Hematopoietic multipotent progenitor cell treated with erythropoietin and hydrocortisone succinate and interleukin-3 and kit ligand, for 17 days (in vitro differentiated cells): ENCODE measurements at regions not wholly inside any gene's neighbourhood (a gene's known extent, or its start where the extent isn't known, plus 50 kb on each side); places are given as distances from the start of the nearest gene placed in this dataset.

Experiments used
- DNase-seq: peaks from one replicate; pipeline ENCODE4 v3.0.0-alpha.2; 2015; ENCODE audit warnings: low spot score

DNA sequence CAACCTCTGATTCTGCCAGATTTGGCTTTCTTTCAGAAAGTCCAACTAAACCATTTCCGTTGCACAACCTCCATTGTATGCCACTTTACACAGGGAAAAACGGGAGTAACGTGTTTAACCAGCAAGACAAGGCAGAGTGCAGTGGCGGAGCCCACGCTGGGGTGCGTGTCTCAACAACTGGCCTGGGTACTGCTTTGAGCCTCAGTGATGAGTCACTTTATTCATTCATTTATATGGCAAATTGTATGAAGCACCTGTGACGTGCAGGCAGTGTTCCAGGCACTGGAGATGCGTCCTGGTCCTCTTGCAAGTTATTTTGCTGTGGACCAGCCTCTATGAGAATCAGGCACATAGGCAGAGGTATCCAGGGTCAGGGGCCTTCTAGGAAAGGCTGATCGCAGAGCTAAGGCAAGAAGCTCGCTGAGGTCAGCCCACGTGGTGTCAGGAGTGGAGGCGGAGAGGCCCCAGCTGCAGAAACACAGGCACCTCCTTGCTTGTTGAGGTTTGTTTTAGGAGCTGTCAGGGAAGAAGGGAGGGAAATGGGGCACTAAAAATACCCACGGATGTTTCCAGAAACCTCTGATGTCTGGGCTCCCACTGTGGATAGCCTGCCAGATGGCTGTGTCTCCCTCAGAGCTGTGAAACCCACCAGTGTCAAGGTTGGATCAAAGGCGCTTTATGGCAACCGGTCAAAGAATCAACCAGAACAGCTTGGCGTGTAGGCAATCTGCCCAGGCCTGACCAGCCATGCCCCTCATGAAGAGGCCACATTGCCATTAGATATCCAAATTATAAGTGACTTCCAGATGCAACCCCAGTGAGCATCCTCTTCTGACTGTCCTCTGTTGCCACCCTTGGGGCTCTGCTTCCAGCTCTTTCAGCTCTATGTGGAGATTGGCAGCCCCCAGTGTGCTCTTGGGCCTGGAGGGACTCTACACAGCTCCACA lies 157.2 kb downstream of the CD83 start:
- no peak for DNase-seq

DNA sequence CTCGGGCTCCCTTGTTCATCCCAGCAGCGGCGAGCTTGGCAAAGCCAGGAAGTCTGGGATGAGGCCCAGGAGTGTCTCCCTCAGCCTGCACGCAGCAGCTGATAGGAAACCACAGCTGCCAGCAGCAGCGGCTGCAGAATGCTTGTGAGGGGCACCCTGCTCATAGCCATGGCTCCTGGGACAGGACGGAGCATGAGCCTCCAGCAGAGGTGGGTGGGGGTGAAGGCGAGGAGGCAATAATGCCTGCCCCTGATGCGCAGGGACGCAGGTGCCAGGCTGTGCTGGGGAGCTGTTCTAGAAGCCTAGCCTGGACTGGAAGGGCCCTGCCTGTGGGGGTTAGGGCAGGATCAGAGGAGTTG lies 157.9 kb downstream of the CD83 start:
- DNase-seq, result no peak

DNA sequence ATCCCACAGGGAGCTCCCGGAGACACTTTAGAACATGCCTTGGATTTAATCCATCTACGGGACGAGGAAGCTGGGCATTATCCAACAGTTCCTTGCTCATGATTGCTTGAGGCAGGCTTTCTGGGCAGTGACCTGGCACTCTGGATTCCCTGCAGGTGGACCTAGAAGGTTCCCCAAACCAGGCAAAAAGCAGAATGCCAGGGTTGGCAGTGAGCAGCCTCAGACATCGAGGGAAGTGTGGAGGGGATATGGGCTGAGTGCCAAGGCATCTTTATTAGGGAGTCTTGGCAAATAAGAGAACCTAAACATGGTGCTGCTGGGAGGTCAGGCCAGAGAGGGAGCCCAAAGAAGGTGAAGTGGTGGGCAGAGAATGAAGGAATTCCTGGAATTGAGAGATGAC lies 158.5 kb downstream of the CD83 start:
- no peak for DNase-seq

DNA sequence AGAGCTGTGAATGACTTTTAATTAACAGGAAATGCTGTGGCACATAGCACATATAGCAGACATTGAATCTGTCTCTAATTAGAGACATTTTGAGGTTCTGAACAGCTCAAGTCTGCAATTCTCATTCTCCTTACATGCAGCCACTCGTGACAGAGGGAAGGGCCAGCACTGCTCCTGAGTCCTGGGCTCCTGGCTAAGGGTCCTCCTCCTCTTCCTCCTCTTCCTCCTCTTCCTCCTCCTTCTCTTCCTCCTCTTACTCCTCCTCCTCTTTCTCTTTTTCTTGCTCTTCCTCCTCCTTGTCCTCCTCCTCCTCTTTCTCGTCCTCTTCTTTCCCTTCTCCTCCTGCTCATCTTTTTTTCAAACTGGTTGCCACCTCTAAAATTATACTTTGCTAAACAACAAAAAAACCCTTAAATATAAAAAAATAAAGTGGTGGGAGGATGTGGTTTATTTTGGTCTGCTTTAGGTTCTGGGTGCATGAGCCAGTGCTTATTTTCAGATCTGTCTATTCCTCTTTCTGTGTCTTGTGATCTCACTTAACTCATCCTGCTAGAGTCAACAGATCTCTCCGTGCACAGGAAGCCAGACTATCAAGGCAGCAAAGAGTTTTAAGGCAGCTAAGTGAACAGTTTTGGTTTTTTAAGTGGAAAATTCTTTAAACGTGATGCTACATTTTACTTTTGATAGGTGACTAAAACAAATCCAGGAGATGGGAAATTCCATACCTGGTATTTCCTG lies 159.3 kb downstream of the CD83 start:
- no peak for DNase-seq

DNA sequence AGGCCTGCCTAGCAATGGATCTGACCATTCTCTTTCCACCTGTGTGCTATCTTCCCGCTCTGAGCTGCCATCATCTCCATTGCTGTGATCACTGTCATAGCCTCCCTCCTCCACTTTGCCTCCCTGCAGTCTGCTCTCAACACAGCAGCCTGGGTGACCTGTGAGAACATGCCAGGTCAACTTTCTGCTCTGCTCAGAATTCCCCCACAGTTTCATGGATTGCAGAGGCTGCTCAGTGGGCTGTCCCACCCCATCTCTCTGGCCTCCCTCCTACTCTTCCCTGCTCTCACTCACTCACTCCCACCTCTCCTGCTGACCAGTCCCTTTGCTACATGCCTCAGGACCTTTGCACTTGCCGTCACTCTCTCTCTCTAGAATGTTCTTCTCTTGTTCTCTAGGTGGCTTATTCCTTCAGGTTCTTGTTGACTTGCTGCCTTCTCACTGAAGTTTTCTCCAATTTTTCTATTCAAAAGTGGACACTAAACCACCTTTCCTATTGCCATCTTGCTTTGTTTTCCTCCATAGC lies 159.9 kb downstream of the CD83 start:
- no peak for DNase-seq

DNA sequence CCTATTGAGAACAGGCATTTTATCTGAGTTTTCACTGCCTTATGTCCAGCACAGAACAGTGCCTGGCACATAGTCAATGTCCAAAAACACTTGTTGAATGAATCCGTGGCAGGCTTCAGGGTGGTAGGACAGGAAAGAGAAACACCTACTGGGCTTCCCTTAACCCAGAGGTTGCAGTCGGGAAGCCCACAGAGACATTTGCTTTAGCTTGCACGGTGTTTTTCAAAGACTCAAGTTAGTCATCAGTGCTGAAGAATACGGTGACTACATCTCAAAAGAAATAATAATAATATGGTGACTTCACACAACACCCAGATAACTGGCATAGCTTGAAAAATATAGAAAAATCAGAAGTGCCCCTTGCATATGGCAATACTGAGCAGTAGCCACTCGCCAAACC lies 160.4 kb downstream of the CD83 start:
- DNase-seq, result no peak

DNA sequence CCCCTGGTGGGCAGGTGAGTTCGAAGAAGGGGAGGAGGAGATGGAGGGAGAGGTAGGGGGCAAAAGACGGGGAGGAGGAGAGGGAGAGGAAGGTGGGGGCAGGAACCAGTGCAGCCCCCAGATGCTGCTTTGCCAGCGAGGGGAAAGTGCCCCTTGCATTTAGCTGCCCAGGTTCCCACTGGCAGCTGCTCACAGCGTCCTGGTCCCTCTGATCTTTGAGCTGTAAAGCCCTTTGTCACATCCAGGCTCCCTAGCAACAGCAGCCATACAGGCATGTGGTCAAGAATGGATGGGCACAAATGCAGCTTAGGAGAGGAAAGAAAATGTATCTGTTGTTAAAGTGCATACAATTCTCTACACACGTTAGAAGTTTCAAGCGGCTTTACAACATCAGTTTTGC lies 160.9 kb downstream of the CD83 start:
- DNase-seq, result no peak

DNA sequence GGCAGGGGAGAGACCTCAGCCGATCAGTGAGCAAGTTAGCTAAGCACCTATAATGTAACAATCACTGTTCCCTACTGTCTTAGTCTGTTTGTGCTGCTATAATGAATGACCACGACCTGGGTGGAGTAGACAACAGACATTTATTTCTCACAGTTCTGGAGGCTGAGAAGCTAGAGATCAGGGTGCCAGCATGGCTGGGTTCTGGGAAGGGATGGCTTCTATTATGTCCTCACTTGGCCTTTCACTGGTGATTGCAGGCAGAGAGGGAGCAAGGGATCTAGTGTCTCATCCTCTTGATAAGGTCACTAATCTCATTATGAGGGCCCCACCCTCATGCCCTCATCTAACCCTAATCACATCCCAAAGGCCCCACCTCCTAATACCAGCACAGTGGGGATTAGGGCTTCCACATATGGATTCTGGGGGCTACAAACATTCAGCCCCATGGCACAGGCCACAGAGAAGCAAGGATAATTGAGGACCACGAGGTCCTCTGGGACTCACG lies 162.5 kb downstream of the CD83 start:
- no peak for DNase-seq

DNA sequence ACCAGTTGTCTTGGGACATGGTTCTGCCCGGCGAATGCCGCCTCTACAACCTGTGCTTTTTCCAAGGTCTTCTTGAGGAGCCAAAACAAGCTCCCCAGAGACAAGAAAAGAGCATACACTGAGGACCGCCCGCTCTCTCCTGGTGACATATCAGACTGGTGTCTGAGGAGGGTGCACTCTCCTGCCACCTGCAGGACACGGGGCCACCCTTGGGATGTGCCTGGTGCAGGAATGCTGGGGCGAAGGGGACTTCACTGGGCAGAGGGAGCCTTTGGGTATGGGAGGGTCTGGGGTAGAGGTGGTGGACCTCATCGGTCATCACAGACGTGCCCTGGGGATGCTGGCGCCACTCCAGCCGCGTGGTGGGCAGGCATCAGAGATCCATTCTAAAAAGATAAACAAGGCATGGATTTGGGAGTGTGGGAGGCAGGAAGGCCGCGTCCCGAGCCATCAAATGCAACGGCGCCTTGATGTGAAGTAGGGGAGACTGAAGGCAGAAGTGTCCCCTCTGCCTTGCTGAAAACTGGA lies 163.3 kb downstream of the CD83 start:
- DNase-seq, result peak; percentile 39

DNA sequence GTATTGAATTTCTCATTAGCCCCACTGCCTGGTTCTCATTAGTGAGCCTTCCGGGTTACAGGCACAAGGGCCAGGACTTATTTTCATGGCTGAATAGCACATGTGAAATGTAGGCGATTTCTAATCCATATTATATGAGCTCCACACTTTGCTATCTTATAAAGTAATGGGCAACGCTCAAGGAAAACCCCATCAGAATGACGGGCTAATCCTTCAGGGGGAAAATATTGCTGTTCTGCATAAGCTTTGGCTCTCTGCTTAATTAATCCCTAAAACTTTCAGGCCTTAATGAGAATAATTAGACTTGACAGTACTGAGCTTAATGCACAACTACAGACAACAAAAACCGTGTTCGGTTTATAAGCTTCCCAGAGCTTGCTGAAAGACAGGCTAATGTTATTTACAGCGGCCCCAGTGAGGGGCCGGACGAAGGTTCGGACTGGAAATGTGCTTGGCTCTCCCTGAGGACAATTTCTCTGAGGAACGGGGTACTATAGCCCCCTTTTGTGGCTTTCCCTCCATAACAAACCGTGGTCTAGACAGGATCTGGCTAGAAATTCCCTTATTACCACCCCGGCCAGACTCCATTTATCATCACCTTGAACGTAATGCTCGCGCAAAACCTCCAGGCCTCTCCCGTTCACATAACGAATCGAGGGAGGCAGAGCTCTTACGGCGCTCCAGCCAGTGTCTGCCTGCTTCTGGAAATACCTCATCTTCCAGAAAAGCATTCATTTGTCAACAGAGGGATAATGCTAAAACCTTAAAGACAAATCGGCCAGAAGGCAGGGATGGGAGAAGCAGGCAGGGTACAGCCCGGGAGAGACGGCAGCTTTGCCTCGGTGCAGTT lies 164.5 kb downstream of the CD83 start:
- no peak for DNase-seq

DNA sequence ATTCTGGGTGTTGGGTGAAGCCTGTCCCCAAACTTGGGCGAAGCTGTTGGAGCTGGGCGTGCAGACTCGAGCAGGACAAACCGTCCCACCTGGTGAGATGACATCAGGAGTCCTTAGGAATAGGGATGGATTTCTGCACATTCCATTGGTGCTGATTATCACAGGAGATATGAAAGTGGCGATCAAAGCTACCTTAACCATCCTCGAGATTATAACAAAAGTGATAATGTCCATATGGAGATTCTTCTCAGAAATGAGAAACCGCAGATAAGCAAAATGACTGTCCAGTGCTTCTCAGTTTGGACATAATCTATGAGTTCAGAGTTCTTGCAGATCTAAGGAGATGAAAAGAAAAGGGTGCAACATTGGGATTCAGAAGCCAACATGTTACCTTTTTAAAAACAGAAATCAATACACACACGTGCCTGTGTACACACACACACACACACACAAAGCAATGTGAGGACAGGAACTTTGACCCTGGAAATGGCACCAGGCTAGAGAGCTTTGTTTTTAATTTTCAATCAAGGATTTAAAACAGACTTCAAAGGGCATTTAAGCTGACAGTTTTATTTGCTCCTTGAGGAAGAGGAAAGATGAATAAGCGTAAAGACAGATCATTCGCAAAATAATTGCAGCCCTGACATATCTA lies 165.4 kb downstream of the CD83 start:
- DNase-seq, result no peak

DNA sequence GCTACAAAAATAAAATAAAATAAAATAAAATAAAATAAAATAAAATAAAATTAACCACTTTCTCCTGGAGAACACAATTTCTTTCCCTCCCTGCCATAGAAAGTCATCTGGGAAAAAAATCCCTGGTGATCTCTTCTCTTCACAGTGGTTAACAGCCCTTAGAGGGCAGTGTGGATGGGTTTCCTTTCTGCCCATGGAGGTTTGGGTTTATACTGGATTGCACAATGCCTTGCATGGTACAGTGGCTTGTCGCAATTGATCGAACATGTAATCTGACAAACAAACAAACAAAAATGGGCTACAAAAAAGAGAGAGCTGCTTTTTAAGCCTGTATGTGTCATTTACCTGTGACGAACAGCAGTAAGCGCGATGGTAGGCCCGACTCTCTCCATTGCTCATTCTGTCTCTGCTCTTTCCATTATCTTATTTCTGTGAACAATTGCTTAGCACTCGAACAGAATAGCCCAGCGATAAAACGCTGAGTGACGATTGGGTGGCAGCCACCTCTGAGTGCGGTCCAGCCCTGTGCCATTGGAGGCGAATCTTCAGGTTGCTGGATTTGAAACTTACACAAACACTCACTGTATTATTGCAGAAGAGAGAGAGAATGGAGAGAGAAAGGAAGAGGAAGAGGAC lies 166.1 kb downstream of the CD83 start:
- DNase-seq, result no peak

DNA sequence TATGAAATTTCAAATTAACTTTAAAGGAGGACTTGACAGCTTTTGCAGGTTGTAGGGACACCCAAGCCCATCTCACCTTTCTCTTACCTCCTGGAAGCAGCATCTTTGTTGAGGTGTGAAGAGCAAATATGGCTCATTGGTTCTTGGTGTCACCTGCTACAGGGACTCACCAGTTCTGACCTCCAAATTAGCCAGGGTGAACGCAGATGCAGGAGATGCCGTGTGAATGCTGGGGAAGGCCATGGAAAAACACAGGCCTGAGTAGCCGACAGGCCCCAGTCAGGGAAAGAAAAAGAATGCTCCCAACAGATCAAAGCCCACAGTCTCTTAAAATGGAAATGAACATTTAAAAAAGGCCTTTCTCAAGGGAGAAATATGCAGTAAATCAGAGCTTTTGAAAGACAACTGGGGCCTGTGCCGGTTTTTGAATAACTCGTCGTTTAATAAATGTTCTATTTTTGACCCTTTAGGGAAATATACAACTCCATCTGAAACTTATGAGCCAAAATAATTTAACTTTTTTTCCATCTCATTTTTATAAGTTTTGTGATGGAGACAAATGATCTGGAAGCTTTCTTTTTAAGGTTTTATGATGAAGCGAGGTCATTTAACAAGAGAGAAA lies 167.5 kb downstream of the CD83 start:
- DNase-seq, result no peak

DNA sequence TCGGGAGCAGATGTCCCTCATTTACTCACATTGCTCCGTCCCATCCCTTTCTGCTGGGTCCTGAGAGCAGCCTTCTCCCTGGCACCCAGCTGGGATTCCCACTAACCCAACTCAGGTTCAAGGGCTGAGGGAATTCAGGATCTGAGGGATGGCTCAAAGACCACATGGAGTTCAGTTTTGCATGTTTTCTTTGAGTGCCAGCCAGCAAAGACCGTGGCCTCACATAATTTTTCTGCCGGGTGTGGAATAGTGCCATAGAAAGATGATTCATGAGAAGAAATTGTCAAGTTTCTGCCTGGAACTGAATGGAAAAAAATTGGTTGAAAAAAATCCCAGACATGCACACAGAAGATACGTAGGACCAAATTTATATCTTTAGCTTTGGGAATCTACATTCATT lies 168.6 kb downstream of the CD83 start:
- no peak for DNase-seq

DNA sequence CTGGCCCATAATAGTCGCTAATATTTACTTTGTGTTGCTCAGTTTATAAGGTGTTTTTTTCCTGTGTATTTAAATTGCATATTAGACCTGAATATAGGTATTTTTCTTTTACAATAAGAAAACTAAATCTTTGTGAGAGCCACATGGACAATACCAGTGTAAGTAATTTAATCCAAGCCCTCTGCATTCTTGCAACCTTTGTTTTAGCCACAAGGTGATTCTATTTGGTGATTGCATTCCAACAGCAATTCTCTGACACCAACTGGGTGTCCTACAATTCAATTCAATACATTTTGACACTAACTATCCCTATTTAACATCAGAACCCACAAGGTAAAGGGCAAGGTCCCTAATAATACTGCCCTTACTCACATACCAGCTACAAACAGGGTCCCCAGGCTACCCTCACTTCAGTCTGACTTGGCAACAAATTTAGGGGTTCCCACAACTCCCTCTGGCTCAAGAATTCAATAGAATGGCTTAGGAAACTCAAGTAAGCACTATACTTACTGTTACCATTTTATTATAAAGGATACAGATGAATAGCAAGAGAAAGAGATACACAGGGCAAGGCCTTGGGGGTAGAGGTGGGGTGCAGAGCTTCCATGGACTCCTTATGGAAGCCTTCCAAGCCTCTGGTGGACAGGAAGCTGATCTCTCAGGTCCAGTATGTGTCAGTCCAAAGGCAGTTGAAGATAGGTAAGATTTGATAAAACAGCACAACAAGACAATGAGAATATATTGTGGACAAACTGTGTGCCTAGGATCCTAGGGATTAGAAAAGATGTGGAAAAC lies 169.3 kb downstream of the CD83 start:
- no peak for DNase-seq

DNA sequence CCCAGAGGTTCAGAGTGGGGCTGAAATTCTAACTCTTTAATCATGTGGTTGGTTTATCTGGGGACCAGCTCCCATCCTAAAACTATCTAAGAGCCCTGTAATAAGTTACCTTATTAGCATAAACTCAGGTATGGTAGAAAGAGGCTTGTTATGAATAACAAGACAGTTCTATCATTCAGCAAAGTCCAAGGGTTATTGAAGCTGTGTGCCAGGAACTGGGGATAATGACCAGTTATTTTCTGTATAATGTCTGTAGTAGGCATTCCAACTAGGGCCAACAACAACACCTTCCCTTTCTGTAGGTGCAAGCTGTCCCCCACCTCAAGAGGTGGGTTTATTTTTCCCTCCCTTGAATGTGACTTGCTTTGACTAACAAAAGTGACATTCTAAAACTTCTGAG lies 170.1 kb downstream of the CD83 start:
- DNase-seq, result no peak

DNA sequence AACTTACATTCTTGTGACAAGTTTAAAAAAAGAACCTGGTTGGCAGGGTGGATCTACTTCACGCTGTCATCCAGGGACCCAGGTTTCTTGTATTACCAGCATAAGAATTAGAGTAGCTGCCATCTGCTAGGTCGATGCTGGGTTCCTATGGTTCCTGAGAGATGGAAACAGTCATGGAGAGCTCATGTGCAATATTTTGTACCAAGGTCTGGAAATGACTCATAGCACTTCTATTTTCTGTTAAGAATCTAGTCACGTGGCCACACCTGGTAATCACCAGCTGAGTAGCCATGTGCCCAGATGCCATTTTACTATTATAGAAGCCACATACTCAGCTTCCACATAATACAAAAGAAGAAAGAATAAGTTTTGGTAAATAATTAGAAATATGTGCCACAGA lies 171.3 kb downstream of the CD83 start:
- DNase-seq, result no peak

DNA sequence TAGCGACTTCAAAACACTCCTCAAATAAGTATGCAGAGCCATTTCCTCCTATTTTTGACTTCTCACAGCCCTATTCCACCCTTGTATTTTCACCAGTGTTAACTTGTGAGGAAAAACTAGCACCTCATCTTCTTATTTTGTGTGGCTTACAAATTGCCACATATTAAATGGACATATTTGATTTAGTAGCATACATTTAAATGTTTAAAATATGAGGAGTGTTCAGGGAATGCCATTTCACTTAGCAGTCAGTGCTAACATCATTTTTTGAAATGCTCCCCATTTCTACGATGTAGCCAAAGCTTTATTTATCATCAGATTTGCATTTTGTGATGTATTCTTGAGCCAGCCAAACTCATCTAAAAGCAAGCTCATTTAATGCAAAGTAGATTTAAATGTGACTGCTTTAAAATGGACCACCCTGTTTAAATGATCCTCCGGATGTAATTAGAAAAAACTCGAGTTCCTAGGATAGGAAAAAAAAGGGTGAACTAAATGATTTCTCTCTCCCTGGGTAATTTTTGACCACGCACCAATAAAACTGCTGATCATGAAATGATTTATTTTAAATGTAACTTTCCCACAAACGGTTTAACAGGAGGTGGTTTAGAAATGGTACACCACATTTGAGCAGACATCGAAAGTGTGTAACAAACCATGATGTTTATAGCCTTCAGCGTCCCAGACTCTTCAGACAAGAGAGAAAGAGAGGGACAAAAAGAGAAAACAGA lies 172.6 kb downstream of the CD83 start:
- no peak for DNase-seq
